Activated naive CD8-positive, alpha-beta T cell (primary cell): ENCODE measurements at regions not wholly inside any gene's neighbourhood (a gene's known extent, or its start where the extent isn't known, plus 50 kb on each side); places are given as distances from the start of the nearest gene placed in this dataset.

Experiments used
- H3K27ac Mint-ChIP-seq: one replicate; pipeline ENCODE4 v1.8.0; 2021; ENCODE audit warnings: mixed read lengths
- H3K27me3 Mint-ChIP-seq: one replicate; pipeline ENCODE4 v1.8.0; 2021; ENCODE audit warnings: mixed read lengths
- H3K36me3 Mint-ChIP-seq: one replicate; pipeline ENCODE4 v1.8.0; 2021; ENCODE audit warnings: mixed read lengths
- H3K4me1 Mint-ChIP-seq: one replicate; pipeline ENCODE4 v1.8.0; 2021; ENCODE audit warnings: low read depth, mixed read lengths
- H3K4me3 Mint-ChIP-seq: one replicate; pipeline ENCODE4 v1.8.0; 2021; ENCODE audit warnings: mild to moderate bottlenecking, mixed read lengths
- H3K9me3 Mint-ChIP-seq: one replicate; pipeline ENCODE4 v1.8.0; 2021; ENCODE audit warnings: low read depth, mixed read lengths

DNA sequence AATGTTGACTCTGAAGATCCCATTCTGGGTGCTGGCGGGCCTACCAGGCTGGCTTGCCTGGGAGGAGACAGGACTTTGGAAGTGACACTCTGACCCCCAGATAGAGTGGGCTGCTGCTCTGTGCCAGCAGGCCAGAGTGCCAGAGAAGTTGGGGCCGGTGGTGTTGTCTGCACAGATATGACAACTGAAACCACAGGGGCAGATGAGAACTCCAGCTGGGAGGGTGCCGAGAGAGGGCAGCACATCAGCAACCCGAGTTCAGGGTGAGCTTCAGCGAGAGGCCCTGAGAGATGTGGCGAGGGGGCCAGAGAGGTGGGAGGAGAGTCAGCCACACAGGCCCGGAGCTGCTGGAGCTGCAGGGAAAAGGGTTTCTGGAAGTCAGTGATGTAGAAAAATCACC is 193.2 kb upstream of the MGMT start:
- H3K27ac Mint-ChIP-seq, result no peak overlapping the region

DNA sequence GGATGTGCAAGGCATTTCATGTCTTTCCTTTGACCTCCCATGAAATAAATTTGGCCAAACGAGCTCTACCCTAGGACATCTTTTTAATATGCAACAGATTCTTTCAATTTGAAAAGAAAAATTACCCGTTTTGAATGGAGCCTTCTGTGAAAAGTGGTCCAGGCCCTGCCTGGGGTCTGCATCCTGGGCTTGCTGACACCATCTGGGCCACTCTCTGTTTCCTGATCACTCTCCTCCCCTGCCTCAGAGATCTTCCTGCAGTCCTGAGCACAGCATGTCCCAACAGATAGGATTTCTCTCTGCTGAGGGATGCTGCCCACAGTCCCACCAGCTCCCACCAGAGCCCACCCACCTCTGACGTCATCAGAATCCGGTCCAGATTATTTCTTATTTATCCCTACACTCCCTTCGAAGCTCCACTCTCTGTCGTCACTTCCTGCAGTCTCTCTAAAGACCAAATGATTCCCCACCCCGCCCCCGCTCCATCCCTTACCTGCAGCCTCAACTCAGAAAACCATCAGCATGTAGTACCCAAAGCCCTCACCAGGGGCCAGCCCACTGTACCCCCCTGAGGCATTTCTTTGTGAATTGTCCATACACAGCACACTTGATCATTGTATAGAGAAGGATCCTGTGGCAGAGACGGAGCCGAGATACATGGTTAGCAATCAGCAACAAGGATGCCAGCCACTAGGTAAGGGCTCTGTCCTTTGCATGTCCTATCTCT is 192.1 kb upstream of the MGMT start:
- no peaks in the 10 kb centered on the region for H3K36me3 Mint-ChIP-seq
- peaks cover 7% of the 10 kb centered on the region for H3K27me3 Mint-ChIP-seq
- peaks cover 7% of the 10 kb centered on the region for H3K4me1 Mint-ChIP-seq
- no peak overlapping the region for H3K27ac Mint-ChIP-seq
- H3K4me3 Mint-ChIP-seq, result no peak overlapping the region
- no peaks in the 10 kb centered on the region for H3K9me3 Mint-ChIP-seq

More for the DNA sequence above, 193.2 kb upstream of the MGMT start:
- no peak overlapping the region for H3K4me3 Mint-ChIP-seq
- H3K27me3 Mint-ChIP-seq, result peaks cover 7% of the 10 kb centered on the region
- H3K9me3 Mint-ChIP-seq, result no peaks in the 10 kb centered on the region
- peaks cover 7% of the 10 kb centered on the region for H3K4me1 Mint-ChIP-seq
- no peaks in the 10 kb centered on the region for H3K36me3 Mint-ChIP-seq

DNA sequence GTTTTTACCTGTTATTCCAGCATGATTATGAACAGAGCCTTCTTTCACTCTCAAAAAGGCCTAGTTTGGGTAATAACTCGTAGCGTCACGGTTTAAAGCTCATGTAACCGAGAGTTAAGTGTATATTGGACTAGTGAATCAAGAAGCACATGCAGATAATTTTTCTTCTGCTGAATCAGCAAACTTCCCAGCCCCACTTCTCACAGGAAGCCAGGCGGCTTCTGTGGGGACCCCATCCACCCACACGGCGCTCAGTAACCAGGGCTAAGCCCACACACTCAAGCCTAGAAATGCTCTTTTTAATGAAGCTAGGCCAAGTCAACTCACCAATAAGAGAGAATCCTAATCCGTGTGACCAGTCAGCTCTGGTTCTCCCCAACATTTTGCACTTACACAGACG is 191.2 kb upstream of the MGMT start:
- Mint-ChIP-seq H3K27me3 (peaks cover 7% of the 10 kb centered on the region), H3K36me3 (no peaks in the 10 kb centered on the region), H3K27ac (no peak overlapping the region), H3K4me3 (no peak overlapping the region), H3K9me3 (no peaks in the 10 kb centered on the region), H3K4me1 (peaks cover 7% of the 10 kb centered on the region)

DNA sequence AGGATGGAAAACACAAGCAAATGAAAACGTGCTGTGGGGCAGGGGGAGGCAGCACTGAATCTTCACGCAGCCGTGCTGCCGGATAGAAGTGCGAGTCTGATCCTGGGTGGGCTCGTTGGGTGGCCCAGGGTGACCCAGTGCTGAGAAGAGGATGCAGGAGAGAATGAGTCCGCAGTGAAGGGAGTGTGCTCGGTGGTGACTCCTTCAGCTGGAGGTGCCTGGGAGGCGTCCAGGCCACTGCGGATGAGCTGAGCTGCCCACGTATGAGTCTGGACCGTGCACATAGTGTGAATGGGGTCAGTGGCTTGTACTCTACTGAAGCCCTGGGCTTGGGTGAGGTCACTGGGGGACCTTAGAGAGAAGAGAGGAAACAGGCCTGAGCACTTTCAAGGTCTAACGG is 190.0 kb upstream of the MGMT start:
- H3K4me3 Mint-ChIP-seq, result no peak overlapping the region

DNA sequence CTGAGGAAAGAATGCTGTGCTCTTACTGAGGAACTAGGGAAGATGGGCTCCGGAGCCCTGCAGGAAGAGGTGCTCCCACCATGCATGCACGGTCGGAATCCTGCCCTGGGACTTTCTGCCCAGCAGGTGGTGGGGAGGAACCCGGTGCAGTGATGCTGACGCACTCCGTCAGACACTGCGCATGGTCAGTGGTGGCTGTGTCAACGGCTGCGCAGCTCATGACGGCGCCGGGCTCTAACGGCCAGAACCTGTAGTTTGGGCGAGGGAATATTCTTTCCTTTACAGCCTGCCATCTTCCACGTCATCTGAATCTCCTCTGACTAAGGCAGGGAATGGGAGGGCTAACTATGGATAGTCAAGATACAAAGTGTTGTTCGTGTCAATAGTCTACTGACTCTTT is 189.2 kb upstream of the MGMT start:
- peaks cover 10% of the 10 kb centered on the region for H3K27me3 Mint-ChIP-seq
- H3K36me3 Mint-ChIP-seq, result peaks cover 6% of the 10 kb centered on the region

More for the DNA sequence above, 190.0 kb upstream of the MGMT start:
- no peak overlapping the region for H3K27ac Mint-ChIP-seq
- peaks cover 10% of the 10 kb centered on the region for H3K27me3 Mint-ChIP-seq
- H3K4me1 Mint-ChIP-seq, result peaks cover 7% of the 10 kb centered on the region
- H3K36me3 Mint-ChIP-seq, result peaks cover 6% of the 10 kb centered on the region
- H3K9me3 Mint-ChIP-seq, result peaks cover 3% of the 10 kb centered on the region

DNA sequence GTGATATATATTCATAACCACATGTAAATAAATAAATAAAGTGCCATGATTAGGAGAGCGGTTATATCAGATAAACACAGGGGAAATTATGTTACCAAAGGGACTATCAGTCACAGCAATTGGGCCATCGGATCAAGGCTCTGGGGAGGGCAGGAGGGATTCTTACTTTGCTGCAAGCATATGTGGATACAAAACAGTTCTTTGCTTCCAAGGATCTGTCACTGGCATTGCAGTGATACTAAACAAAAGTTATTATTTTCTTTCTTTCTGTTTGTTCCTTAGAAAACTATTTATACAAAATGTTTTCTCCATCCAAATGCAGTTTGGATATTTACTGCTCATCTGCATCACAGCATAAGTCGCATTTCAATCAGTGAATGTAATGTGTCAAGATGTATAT is 188.4 kb upstream of the MGMT start:
- peaks cover 7% of the 10 kb centered on the region for H3K4me1 Mint-ChIP-seq
- H3K36me3 Mint-ChIP-seq, result peaks cover 6% of the 10 kb centered on the region

More for the DNA sequence above, 189.2 kb upstream of the MGMT start:
- peaks cover 7% of the 10 kb centered on the region for H3K4me1 Mint-ChIP-seq
- no peak overlapping the region for H3K4me3 Mint-ChIP-seq
- H3K9me3 Mint-ChIP-seq, result peaks cover 3% of the 10 kb centered on the region
- no peak overlapping the region for H3K27ac Mint-ChIP-seq

DNA sequence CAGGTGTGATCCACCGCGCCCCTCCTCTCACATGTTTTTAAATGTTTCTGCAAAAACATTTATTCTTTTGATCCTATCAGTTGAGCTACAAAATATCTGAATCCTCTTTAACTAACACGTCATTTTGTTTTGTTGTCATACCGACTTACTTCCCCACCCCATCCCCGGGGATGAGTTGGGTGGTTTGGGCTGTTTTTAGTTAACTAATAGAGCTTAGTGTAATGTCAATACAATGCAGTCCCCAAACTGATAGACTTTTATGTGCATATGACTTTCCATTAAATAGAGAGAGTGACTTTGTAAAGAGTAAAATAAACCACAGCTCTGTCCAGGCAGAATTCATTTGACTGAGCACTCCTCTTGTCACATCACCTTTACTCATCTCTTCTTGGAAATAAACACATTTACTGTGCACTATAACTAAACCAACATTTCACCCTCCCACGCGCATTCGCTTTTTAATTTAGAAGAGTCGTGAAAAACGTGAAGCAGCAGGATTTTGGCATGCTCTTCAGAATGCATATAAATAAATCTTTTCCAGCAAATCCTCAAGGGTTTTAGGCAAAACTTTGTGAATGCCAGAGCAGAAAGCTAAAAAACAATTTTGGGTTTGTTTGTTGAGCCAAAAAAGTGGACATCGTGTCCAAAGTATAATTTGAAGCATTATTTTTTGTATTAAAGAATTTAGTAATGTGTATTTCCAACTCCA is 187.4 kb upstream of the MGMT start:
- Mint-ChIP-seq H3K27me3 (peaks cover 10% of the 10 kb centered on the region), H3K9me3 (peaks cover 3% of the 10 kb centered on the region)

More for the DNA sequence above, 188.4 kb upstream of the MGMT start:
- peaks cover 10% of the 10 kb centered on the region for H3K27me3 Mint-ChIP-seq
- H3K9me3 Mint-ChIP-seq, result peaks cover 3% of the 10 kb centered on the region
- H3K4me3 Mint-ChIP-seq, result no peak overlapping the region
- H3K27ac Mint-ChIP-seq, result no peak overlapping the region

DNA sequence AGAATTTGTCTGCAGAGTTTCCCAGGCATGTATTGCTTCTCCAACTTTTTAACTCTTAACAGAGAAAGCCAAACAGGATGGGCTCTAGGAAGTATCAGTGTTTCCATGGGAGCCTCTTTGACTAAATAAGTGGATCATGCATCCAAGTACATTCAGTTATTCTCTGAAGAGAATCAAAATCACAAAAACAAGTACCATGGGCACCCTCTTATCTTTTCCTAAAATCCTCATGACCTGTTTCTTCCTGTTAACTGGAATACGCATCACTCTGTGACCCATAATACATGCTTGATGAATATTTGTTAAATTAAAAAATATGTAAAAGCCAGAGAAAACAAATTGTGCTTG is 186.9 kb upstream of the MGMT start:
- Mint-ChIP-seq H3K4me3 (no peak overlapping the region), H3K27ac (no peak overlapping the region), H3K36me3 (peaks cover 6% of the 10 kb centered on the region)

More for the DNA sequence above, 187.4 kb upstream of the MGMT start:
- H3K27ac Mint-ChIP-seq, result no peak overlapping the region
- H3K4me3 Mint-ChIP-seq, result no peak overlapping the region
- H3K36me3 Mint-ChIP-seq, result peaks cover 6% of the 10 kb centered on the region
- H3K4me1 Mint-ChIP-seq, result peaks cover 7% of the 10 kb centered on the region

DNA sequence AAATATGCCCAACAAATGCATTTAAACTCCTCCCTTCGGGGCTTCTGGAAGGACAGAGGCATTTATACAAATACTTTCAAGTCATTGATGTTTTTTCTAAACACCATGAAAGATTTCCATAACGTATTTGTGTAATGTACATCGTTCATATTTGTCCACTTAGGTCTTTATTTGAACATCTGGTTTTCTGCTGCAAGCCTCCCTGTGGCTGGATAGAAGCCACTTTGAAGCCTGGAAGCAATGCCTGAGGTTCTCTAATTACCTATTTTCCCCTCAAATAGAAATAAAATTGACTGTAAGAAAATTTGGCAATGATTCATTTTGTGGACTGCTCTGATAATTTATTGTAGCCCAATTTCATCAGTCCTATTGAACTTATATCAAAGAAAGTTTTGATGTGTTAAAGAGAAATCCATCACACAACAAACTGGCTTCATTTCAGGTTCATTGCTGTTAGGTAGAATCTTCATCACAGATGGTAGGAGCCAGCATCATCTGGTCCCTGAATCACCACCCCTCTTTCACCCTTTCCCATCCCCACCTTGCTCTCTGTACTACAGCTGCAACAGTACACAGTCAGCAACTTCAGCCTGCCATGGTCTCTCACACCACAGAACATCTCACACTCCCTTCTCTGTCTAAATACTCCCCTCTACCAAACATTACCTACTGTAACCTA is 186.0 kb upstream of the MGMT start:
- Mint-ChIP-seq H3K27ac (no peak overlapping the region), H3K4me1 (peaks cover 2% of the 10 kb centered on the region), H3K27me3 (peaks cover 10% of the 10 kb centered on the region), H3K4me3 (no peak overlapping the region), H3K36me3 (peaks cover 6% of the 10 kb centered on the region), H3K9me3 (peaks cover 3% of the 10 kb centered on the region)

More for the DNA sequence above, 186.9 kb upstream of the MGMT start:
- Mint-ChIP-seq H3K4me1 (peaks cover 7% of the 10 kb centered on the region), H3K27me3 (peaks cover 10% of the 10 kb centered on the region), H3K9me3 (peaks cover 3% of the 10 kb centered on the region)

DNA sequence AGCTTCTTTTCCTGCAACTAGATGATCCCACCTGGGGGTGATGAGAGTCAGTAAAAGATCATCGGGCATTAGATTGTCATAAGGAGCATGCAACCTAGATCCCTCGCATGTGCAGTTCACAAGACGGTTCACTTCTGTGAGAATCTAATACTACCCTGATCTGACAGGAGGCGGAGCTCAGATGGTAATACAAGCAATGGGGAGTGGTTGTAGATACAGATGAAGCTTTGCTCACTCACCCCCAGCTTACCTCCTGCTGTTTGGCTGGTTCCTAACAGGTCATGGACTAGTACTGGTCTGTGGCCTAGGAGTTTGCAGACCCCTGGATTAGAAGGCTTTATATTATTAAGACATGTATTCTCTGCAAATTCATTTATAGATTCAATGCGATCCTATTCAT is 181.6 kb upstream of the MGMT start:
- Mint-ChIP-seq H3K36me3 (peaks cover 8% of the 10 kb centered on the region), H3K4me3 (no peak overlapping the region), H3K9me3 (peaks cover 6% of the 10 kb centered on the region), H3K27ac (no peak overlapping the region), H3K27me3 (peaks cover 3% of the 10 kb centered on the region), H3K4me1 (no peaks in the 10 kb centered on the region)

DNA sequence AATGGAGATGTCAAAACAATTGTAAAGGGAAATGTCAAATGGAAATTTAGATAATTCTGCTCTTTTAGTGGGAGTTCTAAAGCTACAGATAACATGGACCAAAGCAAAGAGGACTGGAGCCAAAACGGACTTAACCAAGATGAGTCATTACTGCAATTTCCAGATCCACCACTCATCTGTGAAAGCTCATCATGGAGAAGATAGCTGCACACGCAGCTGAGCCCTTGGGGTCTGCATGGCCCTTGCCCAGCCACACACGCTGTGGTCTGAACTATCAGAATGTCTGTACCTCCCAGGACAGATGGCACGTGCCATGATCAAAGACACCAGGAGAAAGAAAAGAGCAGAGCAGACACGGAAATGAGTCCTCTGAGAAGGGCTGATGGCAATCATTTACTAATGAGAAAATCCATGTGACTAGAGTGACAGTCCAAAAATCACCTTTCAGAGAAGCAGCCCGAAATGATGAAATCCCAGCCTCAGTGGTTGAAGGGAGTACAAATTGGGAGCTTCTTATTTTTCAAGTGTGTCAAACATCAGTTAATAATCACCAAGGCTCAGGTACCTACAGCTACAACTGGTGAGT is 177.9 kb upstream of the MGMT start:
- Mint-ChIP-seq H3K36me3 (peaks cover 3% of the 10 kb centered on the region), H3K4me3 (no peak overlapping the region), H3K27ac (no peak overlapping the region)

DNA sequence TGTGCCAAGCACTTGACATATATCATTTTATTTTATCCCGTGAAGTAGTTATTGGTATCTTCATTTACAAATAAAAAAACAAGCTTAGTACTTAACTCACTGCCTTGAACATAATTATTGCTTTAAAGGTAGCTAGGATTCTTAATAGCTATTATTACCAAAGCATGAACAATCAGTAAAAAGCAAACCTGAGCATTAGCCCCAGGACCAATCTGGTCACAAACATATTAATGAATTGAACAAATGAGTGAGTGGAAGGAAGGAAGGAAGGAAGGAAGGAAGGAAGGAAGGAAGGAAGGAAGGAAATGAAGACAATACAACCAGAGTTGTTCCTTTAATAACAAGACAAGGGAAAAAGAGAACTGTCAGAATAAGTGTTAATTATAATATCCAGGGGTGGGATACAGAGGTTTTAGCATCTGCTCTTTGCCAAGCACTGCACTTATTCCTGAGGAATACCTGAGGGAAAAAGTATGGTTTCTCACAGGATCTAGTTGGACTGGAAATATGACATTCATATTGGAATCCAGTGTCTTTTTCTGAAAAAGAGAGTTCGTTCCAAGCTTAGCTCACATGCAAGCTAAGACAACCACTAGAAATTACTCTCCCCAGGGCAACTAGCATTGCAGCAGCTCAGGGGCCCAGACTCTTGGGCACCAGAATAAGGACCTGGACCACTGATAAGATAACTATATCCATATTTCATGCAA is 172.9 kb upstream of the MGMT start:
- H3K9me3 Mint-ChIP-seq, result no peaks in the 10 kb centered on the region
- peaks cover 2% of the 10 kb centered on the region for H3K4me1 Mint-ChIP-seq

More for the DNA sequence above, 177.9 kb upstream of the MGMT start:
- Mint-ChIP-seq H3K27me3 (peaks cover 4% of the 10 kb centered on the region), H3K9me3 (peaks cover 3% of the 10 kb centered on the region), H3K4me1 (peaks cover 2% of the 10 kb centered on the region)

DNA sequence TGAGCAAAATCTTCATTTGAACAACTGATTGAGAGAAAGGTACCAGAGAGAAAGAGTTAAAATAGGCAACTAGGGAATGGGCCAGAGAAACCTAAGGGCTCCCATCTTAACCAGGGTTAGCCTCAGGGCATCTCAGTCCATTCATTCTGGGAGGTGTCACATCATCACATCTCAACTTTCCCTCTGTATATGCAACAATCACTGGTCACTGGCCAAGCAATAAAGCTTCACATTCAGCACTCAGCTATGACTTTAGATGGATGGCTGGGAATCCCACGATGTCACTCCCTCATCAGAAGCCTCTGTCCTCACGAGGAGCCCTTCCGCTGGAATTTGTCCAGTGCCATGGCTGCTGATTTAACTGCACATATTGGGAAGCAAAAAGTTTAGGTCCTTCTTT is 172.1 kb upstream of the MGMT start:
- H3K9me3 Mint-ChIP-seq, result no peaks in the 10 kb centered on the region
- no peak overlapping the region for H3K27ac Mint-ChIP-seq
- H3K27me3 Mint-ChIP-seq, result peaks cover 4% of the 10 kb centered on the region
- H3K36me3 Mint-ChIP-seq, result no peaks in the 10 kb centered on the region
- no peak overlapping the region for H3K4me3 Mint-ChIP-seq
- H3K4me1 Mint-ChIP-seq, result peaks cover 2% of the 10 kb centered on the region

More for the DNA sequence above, 172.9 kb upstream of the MGMT start:
- Mint-ChIP-seq H3K36me3 (no peaks in the 10 kb centered on the region), H3K4me3 (no peak overlapping the region), H3K27ac (no peak overlapping the region), H3K27me3 (peaks cover 4% of the 10 kb centered on the region)

DNA sequence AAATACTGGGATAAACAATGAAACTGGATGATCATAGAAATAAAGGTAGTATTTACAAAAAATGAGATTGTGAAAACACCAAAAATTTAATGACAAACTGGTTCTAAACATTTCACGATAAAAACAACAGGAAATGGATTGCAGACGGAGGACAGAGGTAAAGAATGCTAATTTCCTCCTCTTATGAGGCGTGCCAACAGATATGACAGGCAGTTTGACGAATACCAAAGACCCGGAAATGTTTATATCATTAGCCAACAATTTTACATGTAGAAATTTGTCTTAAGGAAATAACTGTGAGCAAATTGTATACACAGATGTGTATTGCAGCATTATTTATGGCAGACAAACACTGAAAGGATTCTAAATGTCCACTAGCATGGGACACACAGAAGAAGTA is 162.0 kb upstream of the MGMT start:
- H3K9me3 Mint-ChIP-seq, result peaks cover 3% of the 10 kb centered on the region
- no peaks in the 10 kb centered on the region for H3K4me1 Mint-ChIP-seq
- H3K27me3 Mint-ChIP-seq, result no peaks in the 10 kb centered on the region
- no peak overlapping the region for H3K27ac Mint-ChIP-seq
- no peak overlapping the region for H3K4me3 Mint-ChIP-seq
- peaks cover 2% of the 10 kb centered on the region for H3K36me3 Mint-ChIP-seq
